Sigmoid colon (tissue), 4 donors: ENCODE measurements at regions not wholly inside any gene's neighbourhood (a gene's known extent, or its start where the extent isn't known, plus 50 kb on each side); places are given as distances from the start of the nearest gene placed in this dataset.

Experiments
- CTCF ChIP-seq, 4 experiments: fragments of 450-650 bp in 3 of 4; fragments of 200-600 bp in 1 of 4; IDR thresholded peaks; one replicate each; pipeline ENCODE4 v1.5.1; 2016 to 2019; ENCODE audit warnings: antibody characterized with exemption in 4 of 4, mild to moderate bottlenecking in 3 of 4, moderate library complexity in 2 of 4
- EP300 ChIP-seq, 4 donors: sonication (generic); formaldehyde crosslinking; IDR thresholded peaks; one replicate each; pipeline ENCODE4 v1.6.1; 2017; ENCODE audit warnings: antibody characterized with exemption in 4 of 4
- POLR2A ChIP-seq, 2 donors: fragments of 450-650 bp; IDR thresholded peaks; one replicate each; pipeline ENCODE4 v1.6.1; 2016; ENCODE audit warnings: antibody characterized with exemption in 2 of 2, mild to moderate bottlenecking in 2 of 2, moderate library complexity in 2 of 2
- POLR2AphosphoS5 ChIP-seq, 4 donors: sonication (generic); formaldehyde crosslinking; IDR thresholded peaks; one replicate each; pipeline ENCODE4 v1.6.1; 2017; ENCODE audit warnings: antibody characterized with exemption in 4 of 4

GRCh38 chr5:22958462-22959262, 105.5 kb upstream of the CDH12 start:
- TF ChIP-seq CTCF (IDR thresholded peaks at IDR 0.05) (no peak), POLR2AphosphoS5 (IDR thresholded peaks at IDR 0.05) (no peak), POLR2A (IDR thresholded peaks at IDR 0.05) (no peak), EP300 (IDR thresholded peaks at IDR 0.05) (no peak)
